Liver (tissue), 3 donors: ENCODE measurements at regions not wholly inside any gene's neighbourhood (a gene's known extent, or its start where the extent isn't known, plus 50 kb on each side); places are given as distances from the start of the nearest gene placed in this dataset.

Experiments
- ATF3 ChIP-seq: IDR thresholded peaks from 2 replicates; pipeline ENCODE4 v1.6.1; 2016; ENCODE audit warnings: antibody characterized with exemption
- EGR1 ChIP-seq, 2 donors: IDR thresholded peaks; 2 replicates each; pipeline ENCODE4 v1.6.1; 2016 to 2018; ENCODE audit warnings: antibody characterized with exemption in 2 of 2, low read depth in 2 of 2
- FOXA2 ChIP-seq: IDR thresholded peaks from 2 replicates; pipeline ENCODE4 v1.6.1; 2016; ENCODE audit warnings: antibody characterized with exemption
- GABPA ChIP-seq, 2 donors: IDR thresholded peaks in 1 of 2; conservative IDR thresholded peaks in 1 of 2; 2 replicates each; pipeline ENCODE4 v1.6.1; 2016; ENCODE audit warnings: antibody characterized with exemption in 2 of 2, mild to moderate bottlenecking in 1 of 2, moderate library complexity in 1 of 2
- JUND ChIP-seq, 2 donors: IDR thresholded peaks; 2 replicates each; pipeline ENCODE4 v1.6.1; 2016; ENCODE audit warnings: antibody characterized with exemption in 2 of 2
- MAX ChIP-seq: IDR thresholded peaks from 2 replicates; pipeline ENCODE4 v1.6.1; 2016; ENCODE audit warnings: antibody characterized with exemption
- RAD21 ChIP-seq, 2 donors: IDR thresholded peaks; 2 replicates each; pipeline ENCODE4 v1.6.1; 2016; ENCODE audit warnings: antibody characterized with exemption in 2 of 2, mild to moderate bottlenecking in 2 of 2
- SP1 ChIP-seq: IDR thresholded peaks from 2 replicates; pipeline ENCODE4 v1.6.1; 2018; ENCODE audit warnings: antibody characterized with exemption, mild to moderate bottlenecking
- TAF1 ChIP-seq: conservative IDR thresholded peaks from 2 replicates; pipeline ENCODE4 v1.6.1; 2016; ENCODE audit warnings: antibody characterized with exemption, mild to moderate bottlenecking
- YY1 ChIP-seq: IDR thresholded peaks from 2 replicates; pipeline ENCODE4 v1.6.1; 2016; ENCODE audit warnings: antibody characterized with exemption, mild to moderate bottlenecking
- ZBTB33 ChIP-seq: IDR thresholded peaks from 2 replicates; pipeline ENCODE4 v1.6.1; 2016; ENCODE audit warnings: antibody characterized with exemption
- TF ChIP-seq, protein P1 (sequence below): fragments of 150-350 bp; IDR thresholded peaks from 2 replicates; pipeline ENCODE4 v1.5.1; 2017; ENCODE audit warnings: improper control_type of control experiment, low read depth, low read length; ENCODE audit not compliant: missing input control
- TF ChIP-seq, protein P2 (sequence below): IDR thresholded peaks from 2 replicates; pipeline ENCODE4 v1.6.1; 2016; ENCODE audit warnings: antibody characterized with exemption, mild to moderate bottlenecking
- donor health status: healthy.
- donor health status: healthy.

DNA sequence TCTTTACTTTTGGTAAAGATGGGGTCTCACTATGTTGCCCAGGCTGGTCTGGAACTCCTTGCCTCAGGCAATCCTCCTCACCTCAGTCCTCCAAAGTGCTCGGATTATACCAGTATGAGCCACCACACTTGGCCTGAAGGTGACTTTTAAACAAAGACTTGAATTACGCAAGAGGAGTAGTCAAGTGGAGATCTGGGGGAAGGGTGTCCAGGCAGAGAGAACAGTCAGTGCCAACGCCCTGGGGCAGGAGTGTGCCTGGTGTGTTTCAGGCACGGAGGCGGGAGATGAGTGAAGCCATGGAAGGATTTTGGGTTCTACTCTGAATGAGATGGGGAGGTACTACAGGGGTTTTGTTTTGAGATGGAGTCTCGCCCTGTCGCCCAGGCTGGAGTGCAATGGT is 82.6 kb upstream of the NPTX2 start:
- no peak for TF ChIP-seq JUND (IDR thresholded peaks at IDR 0.05)
- TF ChIP-seq, protein P1, sequence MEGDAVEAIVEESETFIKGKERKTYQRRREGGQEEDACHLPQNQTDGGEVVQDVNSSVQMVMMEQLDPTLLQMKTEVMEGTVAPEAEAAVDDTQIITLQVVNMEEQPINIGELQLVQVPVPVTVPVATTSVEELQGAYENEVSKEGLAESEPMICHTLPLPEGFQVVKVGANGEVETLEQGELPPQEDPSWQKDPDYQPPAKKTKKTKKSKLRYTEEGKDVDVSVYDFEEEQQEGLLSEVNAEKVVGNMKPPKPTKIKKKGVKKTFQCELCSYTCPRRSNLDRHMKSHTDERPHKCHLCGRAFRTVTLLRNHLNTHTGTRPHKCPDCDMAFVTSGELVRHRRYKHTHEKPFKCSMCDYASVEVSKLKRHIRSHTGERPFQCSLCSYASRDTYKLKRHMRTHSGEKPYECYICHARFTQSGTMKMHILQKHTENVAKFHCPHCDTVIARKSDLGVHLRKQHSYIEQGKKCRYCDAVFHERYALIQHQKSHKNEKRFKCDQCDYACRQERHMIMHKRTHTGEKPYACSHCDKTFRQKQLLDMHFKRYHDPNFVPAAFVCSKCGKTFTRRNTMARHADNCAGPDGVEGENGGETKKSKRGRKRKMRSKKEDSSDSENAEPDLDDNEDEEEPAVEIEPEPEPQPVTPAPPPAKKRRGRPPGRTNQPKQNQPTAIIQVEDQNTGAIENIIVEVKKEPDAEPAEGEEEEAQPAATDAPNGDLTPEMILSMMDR = no peak
- TF ChIP-seq MAX = no peak
- TF ChIP-seq RAD21 (IDR thresholded peaks at IDR 0.05) = no peak
- no peak for TF ChIP-seq ATF3
- TF ChIP-seq ZBTB33 = no peak
- no peak for TF ChIP-seq FOXA2
- TF ChIP-seq SP1 = no peak
- TF ChIP-seq EGR1 (IDR thresholded peaks at IDR 0.05; ENCODE audit: low read depth in 2 of 2) = no peak
- no peak for TF ChIP-seq YY1
- TF ChIP-seq, protein P2, sequence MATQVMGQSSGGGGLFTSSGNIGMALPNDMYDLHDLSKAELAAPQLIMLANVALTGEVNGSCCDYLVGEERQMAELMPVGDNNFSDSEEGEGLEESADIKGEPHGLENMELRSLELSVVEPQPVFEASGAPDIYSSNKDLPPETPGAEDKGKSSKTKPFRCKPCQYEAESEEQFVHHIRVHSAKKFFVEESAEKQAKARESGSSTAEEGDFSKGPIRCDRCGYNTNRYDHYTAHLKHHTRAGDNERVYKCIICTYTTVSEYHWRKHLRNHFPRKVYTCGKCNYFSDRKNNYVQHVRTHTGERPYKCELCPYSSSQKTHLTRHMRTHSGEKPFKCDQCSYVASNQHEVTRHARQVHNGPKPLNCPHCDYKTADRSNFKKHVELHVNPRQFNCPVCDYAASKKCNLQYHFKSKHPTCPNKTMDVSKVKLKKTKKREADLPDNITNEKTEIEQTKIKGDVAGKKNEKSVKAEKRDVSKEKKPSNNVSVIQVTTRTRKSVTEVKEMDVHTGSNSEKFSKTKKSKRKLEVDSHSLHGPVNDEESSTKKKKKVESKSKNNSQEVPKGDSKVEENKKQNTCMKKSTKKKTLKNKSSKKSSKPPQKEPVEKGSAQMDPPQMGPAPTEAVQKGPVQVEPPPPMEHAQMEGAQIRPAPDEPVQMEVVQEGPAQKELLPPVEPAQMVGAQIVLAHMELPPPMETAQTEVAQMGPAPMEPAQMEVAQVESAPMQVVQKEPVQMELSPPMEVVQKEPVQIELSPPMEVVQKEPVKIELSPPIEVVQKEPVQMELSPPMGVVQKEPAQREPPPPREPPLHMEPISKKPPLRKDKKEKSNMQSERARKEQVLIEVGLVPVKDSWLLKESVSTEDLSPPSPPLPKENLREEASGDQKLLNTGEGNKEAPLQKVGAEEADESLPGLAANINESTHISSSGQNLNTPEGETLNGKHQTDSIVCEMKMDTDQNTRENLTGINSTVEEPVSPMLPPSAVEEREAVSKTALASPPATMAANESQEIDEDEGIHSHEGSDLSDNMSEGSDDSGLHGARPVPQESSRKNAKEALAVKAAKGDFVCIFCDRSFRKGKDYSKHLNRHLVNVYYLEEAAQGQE = no peak
- TF ChIP-seq GABPA (IDR thresholded peaks at IDR 0.05 in 1 of 2, conservative IDR thresholded peaks at IDR 0.05 in 1 of 2) = no peak
- no peak for TF ChIP-seq TAF1
